Renal cortex interstitium (tissue), 11 donors: ENCODE measurements at regions not wholly inside any gene's neighbourhood (a gene's known extent, or its start where the extent isn't known, plus 50 kb on each side); places are given as distances from the start of the nearest gene placed in this dataset.
"Not testable (repeated sequence)": the region's sequence is repeated elsewhere in the genome, so short reads cannot be mapped to it uniquely, and the experiment has no call there.

Experiments used
- DNase-seq, 11 donors: peaks; one replicate each; pipeline ENCODE4 v3.0.0-alpha.2; 2013; ENCODE audit warnings: low read depth in 9 of 11, low spot score in 4 of 11; ENCODE audit errors: extremely low read depth in 1 of 11

DNA sequence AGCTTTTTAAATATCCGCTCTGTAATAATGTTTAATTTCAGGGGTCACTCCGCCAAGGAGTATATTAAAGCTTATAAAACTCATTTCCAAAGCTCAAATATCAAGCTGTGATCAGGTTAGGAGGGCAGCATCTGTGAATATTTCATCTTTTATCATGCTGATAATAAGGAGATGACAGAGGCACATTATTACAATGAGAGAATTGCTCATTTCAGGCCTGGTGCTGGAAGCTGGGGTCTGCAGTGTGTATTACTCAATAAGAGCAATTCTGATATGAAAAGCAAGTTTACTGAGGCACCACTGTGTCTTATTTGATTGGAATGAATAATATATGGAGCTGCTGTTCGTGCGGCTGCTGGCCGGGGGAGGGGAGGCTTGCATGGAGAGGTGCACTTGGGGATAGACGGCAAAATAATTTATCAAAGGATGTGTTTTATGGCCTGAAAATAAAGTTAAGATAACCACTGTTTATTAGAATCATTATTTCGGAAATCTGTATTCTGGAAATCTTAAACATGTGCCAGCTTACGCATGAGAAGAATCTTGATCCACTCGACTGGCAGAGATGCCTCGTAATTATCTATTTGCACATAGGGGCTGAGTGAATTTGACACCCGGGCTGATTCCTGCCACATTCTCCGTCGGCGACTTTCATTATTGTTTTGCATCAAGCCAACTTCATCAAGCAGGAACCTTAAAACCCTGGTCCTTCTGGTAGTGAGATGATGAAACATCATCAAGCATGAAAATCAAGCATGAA is 173.2 kb downstream of the RRAGC start:
- no peak for DNase-seq

DNA sequence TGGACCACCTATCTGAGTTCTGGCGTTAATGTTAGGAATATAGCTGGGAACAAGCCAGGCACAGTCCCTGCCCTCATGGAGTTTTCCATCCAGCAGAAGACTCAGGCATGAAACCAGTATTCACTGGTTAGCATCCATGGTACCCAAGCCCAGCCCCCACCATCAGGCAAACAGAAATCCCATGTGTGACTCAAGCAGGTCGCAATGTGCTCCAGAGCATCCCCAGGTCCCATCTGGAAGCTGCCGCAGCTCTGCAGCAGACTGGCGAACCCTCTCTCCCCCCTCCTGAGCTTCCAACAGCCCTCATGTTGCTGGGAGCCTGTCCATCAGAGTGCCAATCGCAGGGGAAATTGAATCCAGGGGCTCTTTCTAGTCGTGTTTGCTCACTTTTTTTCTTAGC is 174.2 kb downstream of the RRAGC start:
- no peak for DNase-seq

GRCh38 chr1:38680801-38681510 is 178.6 kb downstream of the RRAGC start:
- peak in 9 of 11 donors; percentile 9 to 56 (median 22) for DNase-seq

DNA sequence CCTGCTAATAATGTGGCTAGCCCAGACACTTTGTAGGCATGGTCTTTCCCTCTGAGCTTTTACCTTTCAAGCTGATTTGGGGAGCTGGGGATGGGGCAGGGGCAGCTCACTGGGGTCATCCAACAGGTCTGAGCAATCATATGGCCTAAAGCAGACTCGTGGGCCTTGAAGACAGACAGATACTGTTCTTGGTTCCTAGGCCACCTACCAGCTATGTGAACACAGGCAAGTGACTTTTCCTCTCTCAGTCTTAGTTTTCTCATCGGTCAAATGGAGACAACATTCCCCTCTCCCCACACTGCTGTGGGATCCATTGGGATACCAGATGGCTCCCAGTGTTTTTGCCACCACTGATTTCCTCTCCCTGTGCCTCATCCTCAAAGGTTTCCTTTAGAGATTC is 181.8 kb downstream of the RRAGC start:
- no peak for DNase-seq

DNA sequence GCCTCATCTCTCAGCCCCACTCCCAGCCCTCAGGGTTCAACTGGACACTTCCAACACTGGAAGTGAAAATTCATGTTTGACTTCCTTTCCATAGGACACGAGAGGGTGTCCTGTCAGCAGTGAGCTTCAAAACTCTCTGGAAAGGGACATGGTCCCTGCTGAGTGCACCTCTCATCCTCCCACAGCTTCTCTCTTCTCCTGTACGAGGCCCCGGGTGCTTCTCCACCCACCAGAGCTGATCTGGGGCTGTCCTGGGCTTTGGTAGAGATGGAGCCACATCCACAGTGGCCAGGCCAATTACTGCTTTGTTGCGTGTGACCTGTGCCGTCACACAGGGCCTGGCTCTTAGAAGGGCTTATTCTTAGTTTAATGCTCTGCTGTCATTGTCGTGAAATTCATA is 182.3 kb downstream of the RRAGC start:
- DNase-seq, result no peak

- no peak for DNase-seq
Observed at GRCh38 chr1:38672692-38673091, 186.9 kb downstream of the RRAGC start.

DNA sequence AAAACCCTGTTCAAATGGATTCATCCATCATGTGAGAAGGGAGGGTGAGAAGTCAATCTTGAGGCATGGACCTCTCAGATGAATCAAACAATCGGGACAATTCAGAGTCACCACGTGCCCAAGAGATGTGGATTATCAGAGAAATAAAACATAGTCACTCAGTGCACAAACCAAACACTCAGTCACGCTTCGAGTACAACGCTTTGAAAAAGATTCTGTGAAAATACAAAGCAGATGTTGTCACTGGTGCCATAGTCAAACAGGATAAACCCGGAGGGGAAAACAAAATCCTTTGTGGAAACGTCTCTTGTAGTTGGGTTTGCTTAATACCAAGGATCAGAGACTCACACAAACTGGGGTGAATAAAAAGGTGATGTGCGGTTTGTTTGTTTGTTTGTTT is 188.4 kb downstream of the RRAGC start:
- DNase-seq, result no peak

DNA sequence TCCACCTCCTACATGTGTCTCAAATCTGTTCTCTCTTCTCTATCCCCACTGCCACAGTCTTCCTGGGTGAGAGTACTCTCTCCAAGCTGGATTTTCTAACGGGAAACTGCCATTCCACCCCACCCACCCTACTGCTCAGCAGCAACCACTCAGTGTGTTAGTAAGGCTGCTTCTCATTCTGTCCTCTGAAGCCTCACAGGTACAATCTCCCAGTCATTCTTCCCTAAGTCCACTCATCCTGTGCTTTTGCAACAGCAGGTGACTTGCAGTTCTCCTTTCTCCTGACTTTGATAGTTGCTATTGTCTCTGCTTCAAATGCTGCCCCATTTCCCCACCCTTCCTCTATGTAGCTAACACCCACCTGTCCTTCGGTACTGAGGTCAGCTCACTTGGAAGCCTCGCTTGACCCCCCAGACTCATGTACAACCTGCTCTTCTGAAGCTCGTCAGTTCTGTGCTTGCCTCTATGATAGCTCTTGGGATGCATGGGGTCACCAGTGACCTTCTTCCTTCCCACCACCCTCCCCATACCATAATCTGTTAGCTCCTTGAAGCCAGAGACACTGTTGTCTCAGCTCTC is 188.9 kb downstream of the RRAGC start:
- no peak for DNase-seq

DNA sequence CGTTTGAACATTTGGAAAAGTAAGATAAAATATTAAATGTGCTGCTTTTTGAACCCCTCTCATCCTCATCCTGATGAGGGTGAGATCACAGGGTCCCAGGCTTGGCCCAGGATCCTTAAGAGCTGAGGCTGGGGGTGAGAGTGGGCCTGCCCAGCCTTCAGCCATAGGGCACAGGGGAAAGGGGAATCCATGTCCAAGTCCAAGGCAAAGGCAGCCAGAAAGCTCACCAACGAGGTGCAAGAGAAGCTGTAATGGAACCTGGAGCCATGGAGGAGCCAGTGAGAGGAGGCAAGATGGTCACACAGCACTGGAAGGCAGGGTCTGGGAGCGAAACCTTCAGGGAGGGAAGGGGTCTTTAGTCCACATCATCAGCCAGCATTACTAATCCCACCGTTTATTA is 191.9 kb downstream of the RRAGC start:
- no peak for DNase-seq

GRCh38 chr1:38662126-38662525 is 197.4 kb downstream of the RRAGC start:
- DNase-seq, result no peak

- no peak for DNase-seq
Observed at GRCh38 chr1:38658883-38659282, 200.7 kb downstream of the RRAGC start.

- no peak for DNase-seq
Observed at GRCh38 chr1:38657873-38658272, 201.7 kb downstream of the RRAGC start.

DNA sequence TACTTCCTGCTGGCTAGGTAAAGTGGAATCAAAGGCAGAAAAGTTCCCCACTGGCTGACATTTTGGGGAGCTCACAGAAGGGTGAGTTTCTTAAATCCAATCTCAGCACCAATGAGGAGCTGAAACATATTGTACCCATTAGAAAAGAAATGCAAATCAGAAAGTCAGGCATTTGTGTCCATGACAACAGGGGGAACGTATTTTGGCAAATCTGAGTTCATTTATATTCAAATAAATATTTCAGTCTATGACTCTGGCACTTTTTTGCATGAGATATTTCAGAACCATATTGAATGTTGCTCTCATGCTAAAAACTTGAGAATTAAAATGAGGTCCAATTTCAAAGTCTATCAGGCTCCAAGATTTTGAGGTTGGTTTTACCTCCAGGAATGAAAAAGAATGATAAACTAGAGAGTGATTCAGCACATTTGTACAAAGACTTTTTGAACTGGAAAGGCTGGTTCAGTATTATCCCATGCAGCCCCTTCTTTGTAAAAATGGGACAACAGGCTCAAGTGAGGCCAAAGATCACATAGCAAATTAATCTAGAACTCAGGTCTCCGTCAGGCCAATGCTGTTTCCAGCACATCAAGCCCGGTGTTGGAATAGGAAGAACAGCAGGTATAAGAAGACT is 202.2 kb downstream of the RRAGC start:
- DNase-seq, result no peak

- DNase-seq, result no peak
Observed at GRCh38 chr1:38656726-38657125, 202.8 kb downstream of the RRAGC start.

DNA sequence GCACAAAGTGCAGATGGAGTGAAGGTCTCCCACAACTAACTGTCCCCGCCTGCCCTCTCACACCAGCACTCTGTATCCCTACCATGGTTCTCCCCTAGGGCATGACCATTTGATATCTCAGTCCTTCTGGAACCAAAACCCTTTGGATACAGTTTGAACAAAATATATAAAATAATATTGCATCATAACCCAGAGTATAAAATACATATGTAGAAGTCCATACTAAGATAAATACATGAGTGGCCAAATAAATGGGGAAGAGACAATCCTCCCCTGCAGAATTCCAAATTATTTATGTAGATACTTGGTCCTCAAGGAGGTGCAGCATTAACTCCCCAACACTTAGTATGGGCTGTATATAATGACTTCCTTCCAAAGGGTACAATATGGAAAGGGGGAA is 207.4 kb downstream of the RRAGC start:
- DNase-seq, result no peak

GRCh38 chr1:38651669-38652068 is 207.9 kb downstream of the RRAGC start:
- no peak for DNase-seq

DNA sequence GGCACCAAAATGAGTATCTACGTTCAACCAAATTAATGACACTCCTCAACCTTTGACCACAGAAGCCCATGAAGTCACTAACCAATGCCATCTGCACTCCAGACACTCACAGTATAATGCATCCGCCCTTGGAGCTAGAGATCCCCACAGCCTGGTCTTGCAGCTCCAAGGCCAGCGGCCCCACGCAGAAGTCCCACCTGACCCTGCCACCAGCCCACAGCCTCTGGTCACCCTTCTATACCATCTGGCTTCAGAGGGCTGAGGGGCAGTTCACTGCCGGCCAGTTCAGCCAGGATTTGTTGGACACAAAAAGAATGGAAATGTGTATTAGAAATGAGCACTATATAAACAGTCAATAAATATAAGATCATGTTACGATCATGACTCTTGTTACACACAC is 211.2 kb downstream of the RRAGC start:
- DNase-seq, result no peak

DNA sequence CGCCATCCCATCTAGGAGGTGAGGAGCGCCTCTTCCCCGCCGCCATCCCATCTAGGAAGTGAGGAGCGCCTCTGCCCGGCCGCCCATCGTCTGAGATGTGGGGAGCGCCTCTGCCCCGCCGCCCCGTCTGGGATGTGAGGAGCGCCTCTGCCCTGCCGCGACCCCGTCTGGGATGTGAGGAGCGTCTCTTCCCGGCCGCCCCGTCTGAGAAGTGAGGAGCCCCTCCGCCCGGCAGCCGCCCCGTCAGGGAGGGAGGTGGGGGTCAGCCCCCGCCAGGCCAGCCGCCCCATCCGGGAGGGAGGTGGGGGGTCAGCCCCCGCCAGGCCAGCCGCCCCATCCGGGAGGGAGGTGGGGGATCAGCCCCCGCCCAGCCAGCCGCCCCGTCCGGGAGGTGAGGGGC is 212.2 kb downstream of the RRAGC start:
- not testable (repeated sequence) for DNase-seq

GRCh38 chr1:38644092-38644491 is 215.5 kb downstream of the RRAGC start:
- DNase-seq, result no peak

DNA sequence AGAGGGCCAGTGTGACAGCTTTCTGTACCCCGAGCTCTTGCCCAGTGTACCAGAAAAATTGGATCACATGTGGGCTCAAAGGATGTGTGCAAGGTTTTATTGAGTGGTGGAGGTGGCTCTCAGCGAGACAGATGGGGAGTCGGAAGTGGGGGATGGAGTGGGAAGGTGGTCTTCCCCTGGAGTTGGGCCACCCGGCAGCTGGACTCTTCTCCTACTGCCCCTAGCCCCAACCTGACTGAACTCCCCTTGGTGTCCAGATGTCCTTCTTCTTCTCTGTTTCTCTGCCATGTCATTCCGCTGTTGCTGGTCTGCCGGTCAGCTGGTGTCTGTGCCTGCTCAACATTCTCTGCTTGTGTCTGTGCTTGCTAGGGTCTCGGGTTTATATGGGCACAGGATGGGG is 217.9 kb downstream of the RRAGC start:
- no peak for DNase-seq
